K562 (cell line): ENCODE measurements at regions not wholly inside any gene's neighbourhood (a gene's known extent, or its start where the extent isn't known, plus 50 kb on each side); places are given as distances from the start of the nearest gene placed in this dataset.

Source experiments
- ATAC-seq: fragments of 200-7000 bp; cut with Tn5 transposase; 3 replicates; pipeline ENCODE4 v1.9.1; 2020; ENCODE audit warnings: moderate library complexity
- BruUV-seq: library from RNA; stranded (reverse); fragments of 400-500 nt; replicated peaks from 2 replicates; lab custom pipeline; 2021; lab: Mats Ljungman, UMichigan
- CTCF ChIA-PET: fragments of 300-600 bp; formaldehyde crosslinking; extraction: SDS; loops from one replicate; lab custom pipeline; 2021; ENCODE audit warnings: low intra/inter-chr PET ratio; lab: Yijun Ruan, JAX
- POLR2A ChIA-PET: fragments of 300-600, 350-650 bp; sonication (Branson Sonifier 250); formaldehyde crosslinking; extraction: SDS; loops from one replicate; lab custom pipeline; 2021; ENCODE audit warnings: antibody characterized with exemption, inconsistent platforms; lab: Yijun Ruan, JAX
- DNase-seq, 4 experiments: peaks; one replicate each; pipeline versions ENCODE4 v3.0.0 to v3.0.0-alpha.2; 2011 to 2018; ENCODE audit warnings: low spot score in 3 of 4, mixed read lengths in 3 of 4; ENCODE audit errors: extremely low read depth in 1 of 4
- FAIRE-seq: peaks from 2 replicates; lab custom pipeline; 2011; peaks lifted over from hg19 to GRCh38; lab: Jason Lieb, UNC
- H2AFZ ChIP-seq: 2 replicates; pipeline ENCODE4 v1.6.0; 2011; ENCODE audit warnings: low read depth, low read length, control low read depth, inconsistent platforms
- H3K27ac ChIP-seq: fragments of 200-600 bp; 3 replicates; pipeline ENCODE4 v1.8.0; 2011; ENCODE audit warnings: low read depth, mild to moderate bottlenecking, control low read depth, inconsistent platforms, low read length, moderate library complexity, mixed read lengths; ENCODE audit errors: extremely low read depth
- H3K27me3 ChIP-seq, 2 experiments: fragments of 300-600 bp in 1 of 2; 2 replicates in 1 of 2; 3 replicates in 1 of 2; pipeline versions ENCODE4 v1.6.0 to v1.8.0; 2011; ENCODE audit warnings: inconsistent platforms in 2 of 2, low read length in 2 of 2, mild to moderate bottlenecking in 1 of 2, mixed read lengths in 1 of 2, moderate library complexity in 1 of 2; ENCODE audit not compliant: control insufficient read depth in 2 of 2, insufficient read depth in 2 of 2
- H3K36me3 ChIP-seq: fragments of 300-600 bp; 3 replicates; pipeline ENCODE4 v1.8.0; 2011; ENCODE audit warnings: mild to moderate bottlenecking, low read length, inconsistent platforms; ENCODE audit not compliant: control insufficient read depth, insufficient read depth
- H3K4me1 ChIP-seq, 2 experiments: fragments of 200-600 bp in 1 of 2; replicated peaks in 1 of 2; 2 replicates in 1 of 2; 3 replicates in 1 of 2; pipeline versions ENCODE4 v1.5.1 to v1.8.0; 2011; ENCODE audit warnings: inconsistent platforms in 2 of 2, low read length in 2 of 2, mild to moderate bottlenecking in 1 of 2, mixed read lengths in 1 of 2, moderate library complexity in 1 of 2; ENCODE audit not compliant: control insufficient read depth in 2 of 2, insufficient read depth in 2 of 2
- H3K4me2 ChIP-seq: 2 replicates; pipeline ENCODE4 v1.6.1; 2011; ENCODE audit warnings: low read length, control low read depth, inconsistent platforms, mixed read lengths; ENCODE audit not compliant: insufficient read depth
- H3K4me3 ChIP-seq: fragments of 200-600 bp; sonication (generic), shearing (Covaris generic); 2 replicates; pipeline ENCODE4 v1.5.1; 2016; ENCODE audit warnings: control low read depth, inconsistent platforms
- H3K79me2 ChIP-seq: fragments of 200-600 bp; 3 replicates; pipeline ENCODE4 v1.8.0; 2011; ENCODE audit warnings: low read length, inconsistent platforms; ENCODE audit not compliant: control insufficient read depth, insufficient read depth
- H3K9ac ChIP-seq, 2 experiments: 2 replicates each; pipeline versions ENCODE4 v1.6.0 to v1.6.1; 2011; ENCODE audit warnings: low read depth in 2 of 2, low read length in 2 of 2, control low read depth in 1 of 2, inconsistent platforms in 1 of 2, mild to moderate bottlenecking in 1 of 2, mixed read lengths in 1 of 2; ENCODE audit not compliant: insufficient read depth in 1 of 2
- H3K9me1 ChIP-seq: one replicate; pipeline ENCODE4 v1.6.0; 2011; ENCODE audit warnings: inconsistent platforms, mild to moderate bottlenecking, low read length, moderate library complexity; ENCODE audit not compliant: control insufficient read depth, insufficient read depth
- H3K9me3 ChIP-seq: replicated peaks from 2 replicates; pipeline ENCODE4 v1.5.1; 2011; ENCODE audit warnings: low read depth, low read length, inconsistent platforms; ENCODE audit not compliant: control insufficient read depth, insufficient read depth
- H4K20me1 ChIP-seq: replicated peaks from 2 replicates; pipeline ENCODE4 v1.6.1; 2011; ENCODE audit warnings: low read length, inconsistent platforms, mixed read lengths; ENCODE audit not compliant: control insufficient read depth, insufficient read depth
- ARID1B ChIP-seq: fragments of 450-650 bp; IDR thresholded peaks from 2 replicates; pipeline ENCODE4 v1.6.1; 2016; ENCODE audit warnings: antibody characterized with exemption, mild to moderate bottlenecking, inconsistent platforms
- ATF6 ChIP-seq: sonication (generic); formaldehyde crosslinking; IDR thresholded peaks from 2 replicates; pipeline ENCODE4 v1.4.0; 2020; ENCODE audit warnings: mild to moderate bottlenecking, missing genetic modification reagents
- COPS2 ChIP-seq: fragments of 450-650 bp; conservative IDR thresholded peaks from 2 replicates; pipeline ENCODE4 v1.6.1; 2016; ENCODE audit warnings: mild to moderate bottlenecking, moderate library complexity
- FOXA3 ChIP-seq, 2 experiments: fragments of 450-650 bp in 1 of 2; sonication (generic) in 1 of 2; formaldehyde crosslinking; IDR thresholded peaks in 1 of 2; conservative IDR thresholded peaks in 1 of 2; 2 replicates each; pipeline versions ENCODE4 v1.4.0 to v1.8.0; 2020 to 2022; ENCODE audit warnings: mild to moderate bottlenecking in 2 of 2, missing genetic modification reagents in 1 of 2
- MAFK ChIP-seq: IDR thresholded peaks from 2 replicates; pipeline ENCODE4 v1.6.1; 2011; ENCODE audit warnings: low read length, improper control_type of control experiment
- MCM2 ChIP-seq: fragments of 450-650 bp; IDR thresholded peaks from 2 replicates; pipeline ENCODE4 v1.6.1; 2017; ENCODE audit warnings: low read depth, mild to moderate bottlenecking
- NFIX ChIP-seq: fragments of 250-450 bp; sonication (Bioruptor Pico); IDR thresholded peaks from 2 replicates; pipeline ENCODE4 v1.4.0; 2020; ENCODE audit warnings: low read depth, mild to moderate bottlenecking, moderate library complexity
- POLR3A ChIP-seq: IDR thresholded peaks from 2 replicates; pipeline ENCODE4 v1.6.1; 2011; ENCODE audit warnings: borderline replicate concordance, mild to moderate bottlenecking, moderate library complexity; ENCODE audit not compliant: insufficient read length, insufficient read depth; ENCODE audit errors: extremely low read depth
- PPARD ChIP-seq: fragments of 250-450 bp; sonication (Bioruptor Pico); IDR thresholded peaks from 2 replicates; pipeline ENCODE4 v1.8.0; 2022; ENCODE audit warnings: inconsistent platforms, mild to moderate bottlenecking, moderate library complexity
- RBM14 ChIP-seq: fragments of 200-400 bp; formaldehyde crosslinking; IDR thresholded peaks from 2 replicates; pipeline ENCODE4 v1.6.1; 2018; ENCODE audit warnings: low read depth, mild to moderate bottlenecking, low read length, moderate library complexity, borderline replicate concordance; ENCODE audit not compliant: insufficient read depth
- SMAD4 ChIP-seq: fragments of 250-450 bp; sonication (Bioruptor Pico); conservative IDR thresholded peaks from 2 replicates; pipeline ENCODE4 v1.8.0; 2021; ENCODE audit warnings: inconsistent platforms, mild to moderate bottlenecking, moderate library complexity
- THRAP3 ChIP-seq: fragments of 450-650 bp; IDR thresholded peaks from 2 replicates; pipeline ENCODE4 v1.6.1; 2016; ENCODE audit warnings: mild to moderate bottlenecking, inconsistent platforms, borderline replicate concordance
- WHSC1 ChIP-seq: IDR thresholded peaks from one replicate; pipeline ENCODE4 v1.6.1; 2012; ENCODE audit warnings: low read length, control low read depth, inconsistent platforms
- YBX1 ChIP-seq: fragments of 450-650 bp; IDR thresholded peaks from 2 replicates; pipeline ENCODE4 v1.7.1; 2016; ENCODE audit warnings: mild to moderate bottlenecking
- YY1 ChIP-seq, 3 experiments: IDR thresholded peaks; 2 replicates each; pipeline ENCODE4 v1.6.1; 2011; ENCODE audit warnings: low read length in 2 of 3, mild to moderate bottlenecking in 2 of 3, moderate library complexity in 2 of 3, borderline replicate concordance in 1 of 3, control low read depth in 1 of 3, low read depth in 1 of 3; ENCODE audit not compliant: insufficient read depth in 3 of 3, insufficient replicate concordance in 2 of 3, control insufficient read depth in 1 of 3, insufficient read length in 1 of 3; ENCODE audit errors: extremely low read depth in 1 of 3
- ZBTB7A ChIP-seq: IDR thresholded peaks from 2 replicates; pipeline ENCODE4 v1.6.1; 2011; ENCODE audit warnings: low read depth, mild to moderate bottlenecking, low read length, moderate library complexity, borderline replicate concordance; ENCODE audit not compliant: control insufficient read depth
- WGBS: fragments of 100-300 bp; shearing (Covaris generic); methylation state at CpG from one replicate; pipeline ENCODE4 v1.1.6; 2016; ENCODE audit warnings: low coverage, mixed read lengths; ENCODE audit not compliant: insufficient coverage; ENCODE audit errors: missing lambda C conversion rate; 5-methylcytosine and 5-hydroxymethylcytosine counted together
- in situ Hi-C: fragments of 300-500 bp; cut with MboI; formaldehyde crosslinking; loops from 4 replicates; pipeline ENCODE4 v1.15.0; 2018; ENCODE audit warnings: inconsistent platforms, mixed read lengths
- intact Hi-C: fragments of 100-400 bp; cut with micrococcal nuclease; formaldehyde crosslinking; loops from 2 replicates; pipeline ENCODE4 v1.14.2; 2022

- intact Hi-C loops = no loop called here
- no peak for TF ChIP-seq ARID1B
- no peak for TF ChIP-seq THRAP3
- TF ChIP-seq MAFK = no peak
- no peak for TF ChIP-seq COPS2
- TF ChIP-seq ZBTB7A = no peak
- TF ChIP-seq RBM14 = no peak
- no peak for TF ChIP-seq SMAD4 (CRISPR knock-in tag)
- no peak overlapping the region for H3K4me3 ChIP-seq
- POLR2A ChIA-PET = no interaction called here
- H3K79me2 ChIP-seq = no peaks in the 10 kb centered on the region
- in situ Hi-C loops = no loop called here
- ATAC-seq (no peak), DNase-seq (no peak), FAIRE-seq (no peak)
- no TSS peak for BruUV-seq
- H3K4me2 ChIP-seq = no peak overlapping the region
- no peaks in the 10 kb centered on the region for H3K36me3 ChIP-seq
- H3K9me3 ChIP-seq = no peaks in the 10 kb centered on the region
- 0% methylated on average over 3 of the region's 4 CpGs for WGBS
- no peaks in the 10 kb centered on the region for H3K9me1 ChIP-seq
- no peaks in the 10 kb centered on the region for H3K27me3 ChIP-seq
- no peak overlapping the region for H3K27ac ChIP-seq
- no peaks in the 10 kb centered on the region for H4K20me1 ChIP-seq
- H3K4me1 ChIP-seq = no peaks in the 10 kb centered on the region
- H3K9ac ChIP-seq = no peak overlapping the region
- CTCF ChIA-PET = no interaction called here
- no peak overlapping the region for H2AFZ ChIP-seq
Measured at GRCh38 chr12:13552830-13553229, 356.3 kb downstream of the EMP1 start.

GRCh38 chr12:13547283-13547682, 350.8 kb downstream of the EMP1 start:
- Histone ChIP-seq H3K9me3 (no peaks in the 10 kb centered on the region), H3K4me2 (no peak overlapping the region), H3K79me2 (no peaks in the 10 kb centered on the region), H3K27me3 (no peaks in the 10 kb centered on the region), H3K9me1 (no peaks in the 10 kb centered on the region), H2AFZ (no peak overlapping the region), H3K4me3 (no peak overlapping the region), H3K4me1 (no peaks in the 10 kb centered on the region), H4K20me1 (no peaks in the 10 kb centered on the region), H3K9ac (no peak overlapping the region), H3K27ac (no peak overlapping the region), H3K36me3 (no peaks in the 10 kb centered on the region)
- FAIRE-seq = no peak
- POLR2A ChIA-PET = no interaction called here
- no peak for ATAC-seq
- CTCF ChIA-PET = no interaction called here
- in situ Hi-C loops = no loop called here
- no peak for DNase-seq
- intact Hi-C loops = no loop called here
- no TSS peak for BruUV-seq
- TF ChIP-seq POLR3A = no peak
- TF ChIP-seq PPARD = no peak
- TF ChIP-seq ATF6 (CRISPR knock-in tag) = no peak
- TF ChIP-seq NFIX (CRISPR knock-in tag) = no peak
- no peak for TF ChIP-seq YY1 (IDR thresholded peaks at IDR 0.05; ENCODE audit: borderline replicate concordance in 1 of 3, control insufficient read depth in 1 of 3, extremely low read depth in 1 of 3, insufficient read depth in 3 of 3, insufficient read length in 1 of 3, insufficient replicate concordance in 2 of 3, low read depth in 1 of 3, low read length in 2 of 3)
- no peak for TF ChIP-seq MCM2
- no peak for TF ChIP-seq FOXA3 (CRISPR knock-in tag; conservative IDR thresholded peaks at IDR 0.05 in 1 of 2, IDR thresholded peaks at IDR 0.05 in 1 of 2)
- no peak for TF ChIP-seq YBX1
- no peak for TF ChIP-seq WHSC1
